ENCODE measurements at regions not wholly inside any gene's neighbourhood (a gene's known extent, or its start where the extent isn't known, plus 50 kb on each side); places are given as distances from the start of the nearest gene placed in this dataset.

DNA sequence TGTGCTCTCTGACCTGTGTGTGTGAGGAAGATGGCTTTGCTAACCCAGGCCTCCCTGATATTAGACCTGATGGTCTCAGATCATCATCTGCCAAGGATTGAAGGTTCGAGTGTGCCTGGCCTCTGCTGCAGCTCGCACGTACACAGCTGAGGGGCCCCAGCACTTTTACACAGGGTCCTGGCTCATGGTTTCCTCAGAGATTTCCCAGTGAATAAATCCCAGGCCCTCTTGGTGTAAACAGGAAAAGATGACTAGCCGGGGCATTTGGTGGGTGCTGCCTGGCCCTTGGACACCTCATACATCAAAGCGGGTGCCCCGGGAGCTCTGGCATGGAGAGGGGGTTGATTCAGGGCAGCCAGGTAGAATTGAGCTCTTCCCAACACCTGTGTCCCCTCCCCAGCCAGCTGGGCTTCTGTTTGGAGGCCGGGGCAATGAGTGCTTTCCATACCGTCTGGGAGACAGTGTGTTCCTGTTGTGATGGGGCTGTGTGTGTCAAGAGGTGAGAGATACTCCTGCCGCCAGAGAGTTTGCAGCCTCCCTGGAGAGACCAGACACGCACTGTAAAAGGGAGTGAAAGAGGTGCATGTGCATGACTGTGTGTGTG, 72.5 kb upstream of the TLE3 start:
- no peak for DNase-seq

DNA sequence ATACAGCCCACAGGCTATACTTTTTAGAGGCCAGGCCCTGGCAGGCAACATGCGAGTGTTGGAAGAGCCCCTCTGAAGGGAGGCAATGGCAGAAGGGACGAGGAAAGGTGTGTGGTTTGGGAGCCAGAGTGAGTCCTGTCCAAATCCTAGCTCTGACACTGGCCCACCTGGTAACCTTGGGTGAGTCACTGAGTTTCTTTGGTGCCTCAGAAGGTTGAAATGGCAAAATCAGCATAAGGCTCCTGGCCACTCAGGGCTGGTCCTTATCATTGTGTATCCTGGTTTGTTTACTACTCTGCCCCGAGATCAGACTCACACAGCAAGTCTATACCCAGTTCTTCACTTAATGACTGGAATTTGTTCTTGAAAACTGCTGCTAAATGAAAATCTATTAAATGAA, 71.4 kb upstream of the TLE3 start:
- DNase-seq, result no peak

DNA sequence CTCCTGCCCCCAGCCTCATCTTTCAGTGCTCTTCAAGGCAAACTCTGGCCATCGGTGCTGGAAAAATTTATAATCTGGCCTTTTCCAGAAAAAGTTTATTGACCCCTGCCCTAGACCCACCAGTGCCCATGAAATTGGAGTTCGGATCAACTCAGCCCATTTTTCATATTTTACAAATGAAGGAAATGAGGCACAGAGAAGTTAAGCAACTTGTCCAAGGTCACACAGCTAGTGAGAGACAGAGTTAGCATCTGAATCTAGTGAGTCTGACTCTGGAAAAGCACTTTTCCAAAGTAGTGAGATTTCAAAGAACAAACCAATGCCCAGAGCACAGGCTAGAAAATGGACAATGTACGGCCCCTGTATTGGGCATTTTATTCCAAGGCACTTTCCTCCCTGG, 69.4 kb upstream of the TLE3 start:
- DNase-seq, result no peak

- DNase-seq, result no peak
Observed at GRCh38 chr15:70166506-70167087, 68.9 kb upstream of the TLE3 start.

GRCh38 chr15:70165716-70166284, 68.1 kb upstream of the TLE3 start:
- no peak for DNase-seq

GRCh38 chr15:70164910-70165715, 67.4 kb upstream of the TLE3 start:
- no peak for DNase-seq

DNA sequence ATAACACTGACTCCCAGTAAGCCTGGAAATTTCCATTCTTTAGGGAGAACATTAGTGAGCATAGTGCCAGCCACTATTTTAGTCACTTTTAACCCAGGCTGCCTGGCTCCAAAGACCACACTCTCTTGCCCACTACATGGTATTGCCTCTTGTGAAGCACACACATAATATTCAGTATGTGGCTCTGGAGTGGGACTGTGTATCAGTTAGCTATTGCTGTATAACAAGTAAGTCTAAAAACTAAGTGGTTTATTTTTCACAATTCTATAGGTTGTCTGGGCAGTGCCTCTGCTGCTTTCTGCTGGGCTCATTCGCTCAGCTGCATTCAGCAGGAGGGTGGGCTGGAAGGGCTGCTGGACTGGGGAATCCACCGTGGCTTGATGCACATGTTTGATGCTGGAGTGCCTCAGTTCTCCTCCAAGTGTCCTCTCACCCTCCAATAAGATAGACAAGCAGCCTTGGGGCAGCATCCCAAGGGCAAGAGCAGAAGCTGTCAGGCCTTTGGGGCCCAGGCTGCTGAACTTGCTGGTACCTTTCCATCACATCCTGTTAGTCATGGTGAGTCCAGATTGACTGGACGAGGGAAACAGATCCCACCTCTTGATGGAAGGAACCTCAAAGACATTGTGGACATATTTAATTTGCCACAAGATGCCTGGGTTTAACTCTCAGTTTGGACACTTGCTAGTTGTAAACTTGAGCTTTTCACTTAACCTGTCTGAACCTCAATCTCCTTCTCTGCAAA, 66.6 kb upstream of the TLE3 start:
- DNase-seq, result no peak

DNA sequence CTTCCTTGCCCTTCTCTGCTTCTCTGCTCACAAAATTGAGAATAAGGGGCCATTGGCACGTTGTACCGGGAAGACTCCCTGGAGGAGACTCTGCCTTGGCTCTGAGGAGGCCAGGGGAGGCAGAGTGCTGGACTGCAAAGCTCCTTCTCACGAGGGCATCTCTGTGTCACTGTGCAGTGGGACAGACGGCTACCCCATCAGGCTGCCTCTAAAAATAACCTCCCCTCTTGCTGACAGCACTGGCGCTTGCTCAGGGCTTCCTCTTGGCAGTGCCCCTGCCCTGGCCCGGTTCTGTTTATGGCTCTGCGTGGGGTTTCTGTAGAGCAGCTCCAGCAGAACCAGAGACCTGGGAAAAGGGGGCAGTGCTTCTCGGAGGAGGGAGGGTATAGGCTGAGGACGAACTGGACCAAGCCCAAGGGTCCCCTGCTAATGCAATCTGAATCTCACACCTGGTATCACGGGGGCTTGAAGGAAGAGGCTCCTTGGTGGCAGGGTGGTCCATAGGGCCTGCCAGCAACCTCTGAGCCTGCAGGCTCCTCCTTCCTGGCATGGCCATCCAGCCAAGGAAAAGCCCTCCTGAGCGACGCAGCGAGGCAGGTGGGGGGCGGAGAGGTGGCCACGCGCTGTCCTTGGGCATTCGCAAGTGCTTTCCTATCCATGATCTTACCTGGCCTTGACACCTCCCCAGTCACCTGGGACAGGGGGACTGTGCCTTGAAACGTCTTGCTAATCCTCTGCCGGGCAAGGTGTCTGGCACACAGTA, 63.3 kb upstream of the TLE3 start:
- no peak for DNase-seq

GRCh38 chr15:70160267-70160666, 62.5 kb upstream of the TLE3 start:
- DNase-seq, result peak; percentile 65

GRCh38 chr15:70159713-70160009, 61.9 kb upstream of the TLE3 start:
- no peak for DNase-seq

DNA sequence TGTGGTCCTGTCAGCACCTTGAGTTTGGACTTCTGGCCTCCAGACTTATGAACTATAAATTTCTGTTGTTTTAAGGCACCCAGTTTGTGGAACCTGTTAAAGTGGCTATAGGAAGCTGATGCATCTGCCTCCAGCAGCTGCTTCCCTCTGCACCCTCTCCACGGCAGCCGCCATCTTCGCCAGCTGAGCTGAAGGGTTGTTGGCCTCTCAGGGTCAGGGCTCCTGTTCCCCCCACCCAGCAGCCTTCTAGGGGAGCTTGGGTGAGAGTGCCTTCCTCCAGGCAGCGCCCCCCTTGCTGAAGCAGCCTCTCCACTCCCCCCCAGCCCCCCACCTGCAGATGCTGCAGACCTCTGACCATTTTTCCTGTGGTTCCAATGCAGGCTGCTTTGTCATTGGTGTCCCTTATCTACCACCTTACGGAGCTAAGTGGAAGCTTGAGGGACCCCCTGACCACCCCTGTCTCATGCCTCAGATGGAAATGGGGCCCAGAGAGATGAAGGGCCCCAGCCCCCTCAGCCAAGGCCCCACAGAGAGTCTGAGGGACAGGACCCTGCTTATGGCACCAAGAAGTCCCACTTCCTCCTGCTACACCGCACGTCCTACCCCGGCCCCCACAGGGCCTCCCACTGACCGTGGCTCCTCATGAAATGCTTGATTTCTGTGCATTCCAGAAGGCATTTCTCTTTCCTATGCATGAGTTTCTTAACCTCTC, 61.4 kb upstream of the TLE3 start:
- DNase-seq, result no peak

- no peak for DNase-seq
Observed at GRCh38 chr15:70158309-70159000, 60.7 kb upstream of the TLE3 start.

DNA sequence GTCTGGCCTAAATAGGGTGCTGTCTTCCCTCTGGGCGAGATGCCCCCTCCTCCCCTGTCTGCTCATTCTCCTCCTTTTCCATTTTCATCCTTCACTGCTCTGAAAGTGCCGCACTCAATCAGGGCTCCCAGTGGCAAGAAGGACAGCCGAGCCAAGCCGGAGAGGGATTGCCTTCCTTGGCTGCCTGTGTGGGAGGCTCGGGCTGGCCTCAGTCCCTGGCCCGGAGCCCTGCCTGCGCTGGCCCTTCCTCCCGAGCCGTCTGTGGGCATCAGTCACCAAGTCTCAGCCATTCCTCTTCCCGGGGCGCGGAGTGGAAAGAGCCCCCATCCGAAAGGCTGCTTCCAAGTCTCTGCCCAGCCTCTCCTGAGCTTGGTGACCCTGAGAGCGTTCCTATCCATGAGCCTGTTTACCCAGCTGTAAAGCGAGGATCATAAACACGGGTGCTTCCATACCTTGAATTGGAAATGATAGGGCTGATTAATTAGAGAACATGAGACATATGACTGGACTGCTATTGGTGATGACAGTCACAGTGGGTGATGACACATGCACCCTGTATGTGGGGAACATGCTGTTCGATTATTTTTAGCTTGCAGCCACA, 59.1 kb upstream of the TLE3 start:
- peak; percentile 48 for DNase-seq

GRCh38 chr15:70154718-70155347, 57.1 kb upstream of the TLE3 start:
- DNase-seq, result no peak

DNA sequence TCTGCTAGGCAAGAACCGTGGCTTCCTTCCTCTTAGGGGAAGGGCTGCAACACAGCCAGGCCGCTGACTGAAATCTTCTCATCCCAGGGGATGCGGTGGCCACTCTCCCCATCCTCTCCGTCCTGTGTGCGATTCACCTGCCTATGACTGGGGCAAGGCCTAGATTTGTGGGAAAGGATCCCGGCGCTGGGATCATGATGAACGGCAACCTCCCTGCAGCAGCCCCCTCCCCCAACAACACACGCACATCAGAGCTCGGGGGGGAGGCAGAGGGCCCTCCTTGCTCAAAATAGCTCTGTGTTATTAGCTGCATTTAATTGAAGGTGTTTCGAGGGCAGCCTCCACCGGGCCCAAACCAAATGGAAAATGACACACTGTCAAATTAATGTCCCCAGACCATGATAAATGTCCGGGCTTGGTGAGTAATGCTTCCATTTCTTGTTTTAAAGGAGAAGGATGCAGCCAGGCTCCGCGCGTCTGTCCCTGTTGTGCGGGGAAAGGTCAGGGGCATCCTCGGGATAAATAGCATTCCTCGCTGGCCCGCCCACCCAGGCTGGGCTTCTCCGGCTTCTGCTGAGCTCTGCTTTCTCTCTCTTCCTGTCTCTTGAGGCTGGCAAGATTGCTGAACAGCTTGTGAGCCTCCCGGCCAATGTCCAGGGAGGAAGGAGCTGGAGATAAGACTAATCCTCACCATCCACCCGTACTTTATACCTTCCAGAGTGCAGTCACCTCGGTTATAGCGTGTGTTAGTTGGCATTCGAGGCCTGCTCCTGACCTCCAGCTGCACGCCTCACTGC, 56.4 kb upstream of the TLE3 start:
- DNase-seq, result no peak

DNA sequence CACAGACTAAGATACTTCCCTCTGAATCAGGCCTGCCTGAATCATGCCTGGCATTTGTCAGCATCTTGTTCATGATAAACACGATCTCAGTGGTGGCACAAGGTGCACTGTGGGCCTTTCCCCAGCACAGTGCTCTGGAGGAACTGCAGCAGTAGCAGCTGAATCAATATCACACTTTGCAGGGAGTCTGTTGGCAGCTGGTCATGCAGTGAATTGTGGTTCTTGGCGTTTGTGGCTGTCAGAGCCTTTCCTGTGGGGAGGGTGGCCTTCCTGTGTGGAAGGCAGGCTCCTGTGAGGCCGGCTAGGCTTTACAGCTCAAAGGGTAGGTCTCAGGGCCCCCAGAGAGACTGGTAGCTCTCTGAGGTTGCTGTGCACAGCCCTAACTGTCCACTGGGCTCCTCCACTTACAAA, 54.4 kb upstream of the TLE3 start:
- DNase-seq, result no peak

DNA sequence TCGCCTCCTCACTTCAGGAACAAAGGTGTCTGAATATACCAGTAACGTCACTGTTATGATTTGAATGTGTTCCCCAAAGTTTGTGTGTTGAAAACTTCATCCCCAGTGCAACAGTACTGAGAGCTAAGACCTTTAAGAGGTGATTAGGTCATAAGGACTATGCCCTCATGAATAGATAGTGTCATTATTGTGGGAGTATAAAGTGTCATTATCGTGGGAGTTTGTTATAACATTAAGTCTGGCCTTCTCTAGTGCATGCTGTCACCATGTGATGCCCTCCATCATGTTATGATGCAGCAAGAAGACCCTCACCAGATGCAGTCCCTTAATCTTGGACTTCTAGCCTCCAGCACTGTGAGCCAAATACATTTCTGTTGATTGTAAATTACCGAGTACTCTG, 53.7 kb upstream of the TLE3 start:
- DNase-seq, result no peak

DNA sequence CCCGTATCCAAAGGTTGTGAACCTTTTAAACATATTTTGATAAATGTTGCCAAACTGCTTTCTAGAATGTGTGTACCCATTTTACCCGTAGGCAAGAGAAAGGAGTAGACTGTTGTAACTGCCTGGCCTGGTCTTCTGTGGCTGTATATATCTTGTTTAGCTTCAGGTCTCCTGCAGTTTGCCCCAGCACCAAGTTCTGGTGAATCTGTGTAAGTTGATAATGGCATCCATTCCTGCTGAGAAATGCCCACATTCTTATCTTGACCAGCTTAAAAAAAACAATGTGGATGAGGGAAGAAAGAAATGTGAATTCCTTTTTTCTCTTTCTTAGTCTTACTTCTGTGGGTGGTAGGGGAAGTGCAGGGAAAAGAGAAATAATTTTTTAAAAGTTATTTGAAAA, 53.3 kb upstream of the TLE3 start:
- no peak for DNase-seq

DNA sequence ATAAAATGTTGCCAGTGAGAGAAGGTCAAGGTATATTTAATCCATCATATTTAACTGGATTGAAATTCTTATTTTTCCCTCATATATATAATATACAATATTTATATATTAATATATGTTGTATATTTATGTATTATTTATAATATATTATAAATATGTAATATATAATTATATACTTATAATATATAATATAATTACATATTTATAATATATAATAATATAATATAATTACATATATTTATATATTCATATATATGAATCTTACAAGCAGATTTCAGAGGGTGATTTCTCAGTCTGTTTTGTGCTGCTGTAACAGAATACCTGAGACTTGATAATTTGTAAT, 52.7 kb upstream of the TLE3 start:
- DNase-seq, result no peak

Measured in HCEC 1CT (cell line).